GM18861 (cell line): ENCODE measurements at regions not wholly inside any gene's neighbourhood (a gene's known extent, or its start where the extent isn't known, plus 50 kb on each side); places are given as distances from the start of the nearest gene placed in this dataset.

ENCODE experiments used
- ATAC-seq: cut with Tn5 transposase; IDR thresholded peaks from one replicate; pipeline ENCODE4 v1.9.1; 2021; ENCODE audit not compliant: unreplicated experiment

- no peak for ATAC-seq
These were observed 267.8 kb downstream of the BCOR start for GRCh38 chrX:39829965-39830364.

- ATAC-seq, result no peak
These were observed 267.3 kb downstream of the BCOR start for GRCh38 chrX:39830414-39830813.

DNA sequence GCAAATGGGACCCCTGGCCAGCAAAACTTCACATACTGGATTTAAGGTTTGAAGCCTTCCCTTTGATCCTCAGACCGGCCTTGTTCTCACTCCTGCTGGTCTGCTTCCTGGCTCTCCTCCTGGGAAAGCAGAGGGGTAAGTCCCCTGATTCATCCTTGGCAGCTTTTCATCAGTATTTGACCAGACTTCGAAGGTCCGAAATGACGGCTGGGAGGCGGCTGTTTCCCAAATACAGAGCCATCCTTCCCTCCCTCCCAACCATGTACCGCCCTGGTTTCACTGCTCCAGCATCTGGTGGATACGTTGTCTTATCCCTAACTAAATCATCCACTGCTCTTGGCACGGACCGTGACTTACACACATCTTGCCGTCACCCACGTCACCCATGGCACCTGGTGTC, 265.5 kb downstream of the BCOR start:
- no peak for ATAC-seq

- no peak for ATAC-seq
These were observed 263.2 kb downstream of the BCOR start for GRCh38 chrX:39834600-39834999.

DNA sequence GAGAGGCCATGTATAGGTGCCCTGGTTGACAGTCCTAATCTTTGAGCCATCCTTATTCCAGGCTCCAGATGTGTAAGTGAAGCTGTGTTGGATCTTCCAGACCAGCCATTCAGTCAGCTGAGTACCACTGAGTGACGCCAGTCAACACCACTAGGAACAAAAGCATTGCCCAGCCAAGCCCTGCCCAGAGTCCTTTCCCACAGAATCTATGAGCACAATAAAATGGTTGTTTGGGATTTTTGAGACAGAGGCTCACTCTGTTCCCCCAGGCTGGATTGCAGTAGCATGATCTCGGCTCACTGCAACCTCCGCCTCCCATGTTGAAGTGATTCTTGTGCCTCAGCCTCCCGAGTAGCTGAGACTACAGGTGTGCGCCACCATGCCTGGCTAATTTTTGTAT, 262.5 kb downstream of the BCOR start:
- no peak for ATAC-seq

GRCh38 chrX:39835776-39836175, 262.0 kb downstream of the BCOR start:
- no peak for ATAC-seq

GRCh38 chrX:39836802-39837420, 260.8 kb downstream of the BCOR start:
- no peak for ATAC-seq

DNA sequence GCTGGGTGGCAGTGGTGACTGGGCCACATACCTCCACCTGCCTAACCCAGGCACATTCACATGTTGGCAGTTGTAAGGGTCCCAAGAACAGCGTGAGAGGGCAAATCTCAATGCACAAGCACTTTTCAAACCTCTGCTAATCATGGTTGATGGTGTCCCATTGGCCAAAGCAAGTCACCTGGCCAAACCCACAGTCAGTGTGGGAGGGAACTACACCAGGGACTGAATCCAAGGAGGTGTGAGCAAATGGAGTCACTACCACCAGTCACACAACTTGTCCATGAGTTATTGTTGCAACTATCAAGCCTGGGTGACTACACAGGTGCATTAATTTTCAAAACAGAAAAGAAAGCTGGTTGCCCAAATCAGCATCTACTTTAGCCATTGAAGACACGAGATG, 260.1 kb downstream of the BCOR start:
- no peak for ATAC-seq

GRCh38 chrX:39839371-39839770, 258.4 kb downstream of the BCOR start:
- no peak for ATAC-seq

GRCh38 chrX:39840133-39840532, 257.6 kb downstream of the BCOR start:
- ATAC-seq, result no peak

DNA sequence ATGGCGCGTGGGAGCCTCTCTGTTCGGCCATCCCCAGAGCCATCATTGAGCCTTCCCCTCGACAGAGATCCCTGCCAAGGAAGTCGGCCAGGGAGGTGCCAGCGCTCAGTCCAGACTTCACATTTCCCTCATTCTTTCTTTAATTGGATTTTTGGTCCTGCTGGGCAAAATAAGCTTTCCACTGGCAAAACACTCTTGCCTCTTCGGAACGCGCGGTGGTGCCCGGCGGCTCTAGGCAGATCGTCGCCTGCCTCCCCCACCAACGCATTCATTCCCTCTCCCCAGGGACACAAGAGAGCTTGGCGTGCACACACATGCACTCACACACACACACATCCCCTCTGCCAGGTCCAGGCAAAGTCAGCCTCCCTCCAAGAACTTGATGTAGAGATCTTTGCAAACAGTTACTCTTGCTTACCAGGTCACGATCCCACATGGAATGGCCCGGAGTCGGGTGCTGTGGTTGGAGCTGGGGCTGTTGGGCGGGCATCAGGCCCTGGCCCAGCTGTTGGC, 257.1 kb downstream of the BCOR start:
- no peak for ATAC-seq

GRCh38 chrX:39841604-39842003, 256.2 kb downstream of the BCOR start:
- no peak for ATAC-seq

DNA sequence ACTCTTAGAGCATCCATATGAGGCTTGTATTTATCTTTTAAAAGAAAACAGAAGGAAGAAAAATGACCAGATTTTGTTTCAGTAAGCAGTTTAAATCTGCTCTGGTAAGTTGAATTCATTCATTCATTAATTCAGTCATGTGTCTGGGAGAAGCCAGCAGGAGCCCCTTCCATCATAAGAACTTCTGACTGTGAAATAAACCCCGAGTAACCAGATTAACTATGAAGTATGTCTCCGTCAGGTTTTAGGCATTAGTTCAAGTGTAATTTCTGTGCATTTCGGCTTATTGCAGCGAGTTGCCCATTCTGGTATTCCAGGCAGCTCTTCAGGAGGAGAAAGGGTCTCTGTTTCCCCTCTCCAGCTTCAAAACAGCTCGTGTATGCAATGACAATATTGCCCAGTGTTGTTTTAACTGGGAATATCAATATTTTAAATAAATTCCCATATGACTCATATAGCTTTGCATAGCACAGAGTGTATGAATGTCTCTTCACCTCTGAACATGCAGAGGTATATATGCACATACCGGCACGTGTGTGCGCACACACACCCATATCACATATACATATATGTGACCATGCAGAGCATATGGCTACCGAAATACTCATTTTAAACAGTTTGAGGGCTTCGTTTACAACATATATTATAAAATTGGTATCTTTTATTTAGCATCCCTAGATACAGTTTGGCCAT, 255.3 kb downstream of the BCOR start:
- no peak for ATAC-seq

- no peak for ATAC-seq
These were observed 254.4 kb downstream of the BCOR start for GRCh38 chrX:39843318-39843717.

DNA sequence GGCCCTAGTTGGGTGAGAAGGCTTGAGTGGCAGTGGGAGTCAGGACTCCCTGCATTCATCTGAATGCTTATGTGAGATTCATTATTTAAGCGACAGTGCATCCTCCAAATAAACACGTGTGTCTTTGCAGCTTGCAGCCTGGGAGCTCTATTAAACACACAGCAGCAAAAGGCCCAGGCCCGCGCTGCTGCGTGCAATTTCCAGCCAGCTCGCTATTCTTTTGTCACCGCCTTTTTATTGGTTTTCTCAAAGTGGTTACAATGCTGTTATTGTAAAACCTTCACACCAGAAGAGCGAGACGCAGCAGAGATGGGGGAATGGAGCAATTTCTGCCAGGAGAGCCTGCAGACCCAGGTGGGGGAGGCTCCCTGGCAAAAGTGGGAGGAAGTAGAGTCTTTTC, 252.5 kb downstream of the BCOR start:
- ATAC-seq, result no peak

- ATAC-seq, result no peak
These were observed 251.3 kb downstream of the BCOR start for GRCh38 chrX:39846460-39846859.

DNA sequence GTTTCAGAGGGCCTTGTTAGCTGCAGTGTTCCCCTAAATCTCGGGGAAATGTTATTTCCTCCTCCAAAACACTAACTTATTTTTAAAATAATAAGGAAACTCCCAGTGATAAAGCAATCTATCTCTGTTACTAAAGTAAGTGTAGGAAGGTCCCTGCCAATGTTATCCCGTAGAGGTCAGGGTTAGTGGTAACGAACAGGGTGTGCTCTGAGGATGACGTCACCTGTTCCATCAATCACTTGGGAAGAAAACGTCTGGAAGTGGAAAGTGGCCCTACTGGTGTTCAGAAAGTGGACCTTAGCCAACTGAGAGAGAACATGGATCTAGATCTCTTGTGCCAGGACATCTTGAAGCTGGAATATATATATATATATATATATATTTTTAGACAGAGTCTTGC, 249.5 kb downstream of the BCOR start:
- ATAC-seq, result no peak

DNA sequence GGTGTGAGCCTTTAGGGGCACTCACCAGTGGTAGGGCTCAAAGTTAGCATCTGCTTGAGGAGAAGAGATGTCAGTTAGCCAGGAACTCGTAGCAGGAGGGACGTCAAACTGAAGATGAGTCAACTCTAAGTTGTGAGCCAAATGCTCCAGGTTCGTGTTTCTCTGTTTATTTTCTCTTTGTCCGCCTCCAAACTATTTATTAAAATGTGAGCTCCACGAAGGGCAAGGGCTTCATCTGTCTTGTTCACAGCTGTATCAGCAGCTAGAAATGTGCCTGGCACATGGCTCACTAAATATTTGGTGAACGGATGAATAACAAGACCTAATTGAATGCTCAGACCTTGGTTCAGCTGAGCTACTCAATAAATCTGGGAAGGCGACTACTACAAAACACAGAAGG, 248.9 kb downstream of the BCOR start:
- ATAC-seq, result no peak

- ATAC-seq, result no peak
These were observed 247.5 kb downstream of the BCOR start for GRCh38 chrX:39850209-39850608.

DNA sequence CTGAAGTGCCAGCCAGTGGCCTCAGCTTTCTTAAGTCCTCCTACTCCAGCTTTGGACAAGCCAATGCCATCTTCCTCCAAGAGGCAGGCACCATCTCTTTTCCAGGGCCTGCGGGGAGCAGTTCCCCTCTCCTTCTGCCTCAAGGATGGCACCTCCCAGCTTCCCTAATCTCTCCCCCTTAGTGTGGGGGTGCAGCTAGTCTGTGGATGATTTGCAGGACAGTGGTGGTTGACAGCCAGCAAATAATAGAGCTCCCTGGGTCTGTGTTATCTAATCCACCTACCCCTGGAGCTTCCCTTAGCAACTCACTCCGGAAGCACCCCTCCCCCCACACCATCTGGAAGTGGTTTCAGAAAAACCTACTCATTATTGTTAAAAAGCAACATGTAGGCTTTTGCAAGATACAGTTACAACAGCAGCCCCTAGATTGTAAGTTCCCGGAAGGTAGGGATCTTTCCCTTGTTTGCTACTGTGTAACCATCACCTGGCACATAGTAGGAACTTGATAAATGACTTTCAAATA, 247.1 kb downstream of the BCOR start:
- ATAC-seq, result no peak

- no peak for ATAC-seq
These were observed 245.9 kb downstream of the BCOR start for GRCh38 chrX:39851745-39852455.

GRCh38 chrX:39852491-39852890, 245.3 kb downstream of the BCOR start:
- no peak for ATAC-seq
